ENCODE measurements at regions not wholly inside any gene's neighbourhood (a gene's known extent, or its start where the extent isn't known, plus 50 kb on each side); places are given as distances from the start of the nearest gene placed in this dataset.

- WGBS, 2 donors, result 65 to 66% methylated on average over 8 of the region's 8 CpGs
- no peaks in the 10 kb centered on the region for H3K27me3 ChIP-seq
- H3K9me3 ChIP-seq, result no peaks in the 10 kb centered on the region
- H3K4me3 ChIP-seq, result no peak overlapping the region
- H3K4me1 ChIP-seq, result no peaks in the 10 kb centered on the region
- H3K27ac ChIP-seq, result no peak overlapping the region
- TF ChIP-seq CTCF (IDR thresholded peaks at IDR 0.05), result no peak
- DNase-seq (peak in 1 of 6 donors; percentile 17), FAIRE-seq (no peak), ATAC-seq (no peak)
- no peaks in the 10 kb centered on the region for H3K36me3 ChIP-seq
- intact Hi-C loops (cut with DNase I), result no loop called here
Observed at GRCh38 chr2:20531633-20532262, 84.9 kb downstream of the RHOB start.

- no peaks in the 10 kb centered on the region for H3K9me3 ChIP-seq
- DNase-seq (peak in 1 of 6 donors; percentile 38), ATAC-seq (no peak), FAIRE-seq (no peak)
- no peaks in the 10 kb centered on the region for H3K4me1 ChIP-seq
- 70 to 74% methylated on average over 17 of the region's 17 CpGs for WGBS, 2 donors
- H3K36me3 ChIP-seq, result no peaks in the 10 kb centered on the region
- H3K27me3 ChIP-seq, result no peaks in the 10 kb centered on the region
- no peak overlapping the region for H3K27ac ChIP-seq
- intact Hi-C loops (cut with DNase I), result no loop called here
- no peak overlapping the region for H3K4me3 ChIP-seq
- TF ChIP-seq CTCF (IDR thresholded peaks at IDR 0.05), result no peak
Observed at GRCh38 chr2:20532634-20533437, 86.0 kb downstream of the RHOB start.

GRCh38 chr2:20533993-20534622, 87.2 kb downstream of the RHOB start:
- no peak for FAIRE-seq
- 73 to 75% methylated on average over 10 of the region's 10 CpGs for WGBS, 2 donors
- no peak for TF ChIP-seq CTCF (IDR thresholded peaks at IDR 0.05)
- Histone ChIP-seq H3K4me3 (no peak overlapping the region), H3K36me3 (no peaks in the 10 kb centered on the region), H3K4me1 (no peaks in the 10 kb centered on the region), H3K27ac (no peak overlapping the region), H3K27me3 (no peaks in the 10 kb centered on the region), H3K9me3 (no peaks in the 10 kb centered on the region)
- DNase-seq, result no peak
- intact Hi-C loops (cut with DNase I), result no loop called here
- ATAC-seq, result no peak

- no peaks in the 10 kb centered on the region for H3K9me3 ChIP-seq
- no peak overlapping the region for H3K4me3 ChIP-seq
- ATAC-seq, result no peak
- TF ChIP-seq CTCF (IDR thresholded peaks at IDR 0.05), result no peak
- H3K36me3 ChIP-seq, result no peaks in the 10 kb centered on the region
- no peak for DNase-seq
- intact Hi-C loops (cut with DNase I), result no loop called here
- no peaks in the 10 kb centered on the region for H3K27me3 ChIP-seq
- H3K27ac ChIP-seq, result no peak overlapping the region
- FAIRE-seq, result no peak
- WGBS, 2 donors, result 85 to 89% methylated on average over 19 of the region's 19 CpGs
- H3K4me1 ChIP-seq, result no peaks in the 10 kb centered on the region
Observed at GRCh38 chr2:20534913-20535801, 88.3 kb downstream of the RHOB start.
